ENCODE measurements at regions not wholly inside any gene's neighbourhood (a gene's known extent, or its start where the extent isn't known, plus 50 kb on each side); places are given as distances from the start of the nearest gene placed in this dataset.

DNA sequence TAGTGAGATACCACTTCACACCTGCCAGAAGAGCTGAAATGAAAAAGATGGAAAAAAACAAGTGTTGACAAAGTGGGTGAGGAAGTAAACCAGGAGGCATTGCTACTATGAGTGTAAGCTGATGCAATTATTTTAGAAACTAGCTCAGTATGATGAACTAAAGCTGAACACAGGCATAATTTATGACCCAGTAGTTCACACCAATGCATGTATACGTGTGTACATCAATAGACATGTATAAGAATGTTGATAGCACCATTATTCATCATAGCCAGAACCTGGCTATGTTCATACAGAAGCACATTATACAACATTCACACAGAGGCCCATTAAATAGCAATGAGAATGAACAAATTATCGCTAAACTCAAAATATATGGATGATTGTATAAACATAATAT is 83.1 kb upstream of the SPOPL start:
- no peak for TF ChIP-seq EZH2 (IDR thresholded peaks at IDR 0.05; ENCODE audit: insufficient read depth, low read length)
- TF ChIP-seq, protein P1, sequence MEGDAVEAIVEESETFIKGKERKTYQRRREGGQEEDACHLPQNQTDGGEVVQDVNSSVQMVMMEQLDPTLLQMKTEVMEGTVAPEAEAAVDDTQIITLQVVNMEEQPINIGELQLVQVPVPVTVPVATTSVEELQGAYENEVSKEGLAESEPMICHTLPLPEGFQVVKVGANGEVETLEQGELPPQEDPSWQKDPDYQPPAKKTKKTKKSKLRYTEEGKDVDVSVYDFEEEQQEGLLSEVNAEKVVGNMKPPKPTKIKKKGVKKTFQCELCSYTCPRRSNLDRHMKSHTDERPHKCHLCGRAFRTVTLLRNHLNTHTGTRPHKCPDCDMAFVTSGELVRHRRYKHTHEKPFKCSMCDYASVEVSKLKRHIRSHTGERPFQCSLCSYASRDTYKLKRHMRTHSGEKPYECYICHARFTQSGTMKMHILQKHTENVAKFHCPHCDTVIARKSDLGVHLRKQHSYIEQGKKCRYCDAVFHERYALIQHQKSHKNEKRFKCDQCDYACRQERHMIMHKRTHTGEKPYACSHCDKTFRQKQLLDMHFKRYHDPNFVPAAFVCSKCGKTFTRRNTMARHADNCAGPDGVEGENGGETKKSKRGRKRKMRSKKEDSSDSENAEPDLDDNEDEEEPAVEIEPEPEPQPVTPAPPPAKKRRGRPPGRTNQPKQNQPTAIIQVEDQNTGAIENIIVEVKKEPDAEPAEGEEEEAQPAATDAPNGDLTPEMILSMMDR (IDR thresholded peaks at IDR 0.05; ENCODE audit: insufficient read depth, low read depth, low read length) = no peak
